ENCODE measurements at regions not wholly inside any gene's neighbourhood (a gene's known extent, or its start where the extent isn't known, plus 50 kb on each side); places are given as distances from the start of the nearest gene placed in this dataset.

- ChIA-PET RAD21 (ENCODE audit: unreplicated experiment) (interaction anchor here (0.8 kb wide), 1 partner anchor 9 kb away, joined by 3 read pairs; no protein-coding TSS in a partner anchor), CTCF (interaction anchor here (0.9 to 1.5 kb wide), 6 partner anchors 11 to 136 kb away, joined by 3 to 4 read pairs (median 3); no protein-coding TSS in a partner anchor), POLR2A (interaction anchor here (0.6 to 0.9 kb wide), 2 partner anchors 9 kb away, joined by 3 read pairs; no protein-coding TSS in a partner anchor), SMC1A (ENCODE audit: uncharacterized antibody, unreplicated experiment) (interaction anchor here (1.4 to 2.9 kb wide), 2 partner anchors 11 to 20 kb away, joined by 6 to 8 read pairs; no protein-coding TSS in a partner anchor)
- H3K36me3 ChIP-seq (ENCODE audit: control insufficient read depth in 2 of 2, insufficient read depth in 2 of 2, low read length in 1 of 2), result no peaks in the 10 kb centered on the region
- no peaks in the 10 kb centered on the region for H4K20me1 ChIP-seq (ENCODE audit: control insufficient read depth, insufficient read depth)
- FAIRE-seq (peak; percentile 31), DNase-seq (ENCODE audit: low read depth, low spot score) (no peak), ATAC-seq (peak; percentile 51; the same call in 2 of the 3 replicates)
- no peaks in the 10 kb centered on the region for H3K9me3 ChIP-seq (replicated peaks; ENCODE audit: control insufficient read depth, insufficient read depth, low read length)
- H2AFZ ChIP-seq (ENCODE audit: control insufficient read depth, low read depth, low read length), result no peak overlapping the region
- BruUV-seq (replicated peaks), result TSS peak; percentile 22
- no peak overlapping the region for H3K4me3 ChIP-seq
- H3K27ac ChIP-seq (ENCODE audit: control insufficient read depth, insufficient read depth), result no peak overlapping the region; the same call in 1 of the 2 replicates
- peaks cover 4% of the 10 kb centered on the region for H3K79me2 ChIP-seq (ENCODE audit: control insufficient read depth, insufficient read depth, low read length)
- peaks cover 4% of the 10 kb centered on the region for H3K4me1 ChIP-seq (ENCODE audit: control insufficient read depth, insufficient read depth, low read length)
- TF ChIP-seq RELB (IDR thresholded peaks at IDR 0.05; ENCODE audit: low read depth) (no peak), IRF4 (IDR thresholded peaks at IDR 0.05; ENCODE audit: low read depth, low read length) (no peak), ZZZ3 (IDR thresholded peaks at IDR 0.05; ENCODE audit: control insufficient read depth, insufficient read length, low read depth) (no peak), SPI1 (IDR thresholded peaks at IDR 0.05; ENCODE audit: borderline replicate concordance, insufficient read depth, low read depth, low read length) (peak; percentile 56; the same call in 1 of the 2 replicates), NR2C2 (IDR thresholded peaks at IDR 0.05; ENCODE audit: borderline replicate concordance, control insufficient read depth, insufficient read length, low read depth) (no peak), E4F1 (IDR thresholded peaks at IDR 0.05; ENCODE audit: borderline replicate concordance, partially characterized antibody) (no peak), JUNB (IDR thresholded peaks at IDR 0.05) (0 out of 2 replicates have a peak, but pooled peaks have one; percentile 11), NFYB (IDR thresholded peaks at IDR 0.05; ENCODE audit: insufficient read depth, low read depth, low read length) (peak; percentile 58; the same call in 1 of the 2 replicates)
- no peaks in the 10 kb centered on the region for H3K27me3 ChIP-seq (replicated peaks in 1 of 2; ENCODE audit: control insufficient read depth in 2 of 2, insufficient read depth in 2 of 2, low read length in 1 of 2)
- H3K9ac ChIP-seq (ENCODE audit: control insufficient read depth, insufficient read depth, low read length), result no peak overlapping the region
- 88% methylated on average over 1 of the region's 1 CpG for WGBS (ENCODE audit: insufficient coverage, insufficient replicate concordance, low lambda C conversion rate, missing lambda C conversion rate)
- in situ Hi-C loops (cut with MboI), result no loop called here
- intact Hi-C loops (cut with micrococcal nuclease; ENCODE audit: unreplicated experiment), result no loop called here
- no peak overlapping the region for H3K4me2 ChIP-seq (ENCODE audit: control insufficient read depth, insufficient read depth)
These were observed 60.7 kb upstream of the TULP4 start for GRCh38 chr6:158251565-158251964.
